Ovary (tissue), 7 donors: ENCODE measurements at regions not wholly inside any gene's neighbourhood (a gene's known extent, or its start where the extent isn't known, plus 50 kb on each side); places are given as distances from the start of the nearest gene placed in this dataset.

Source experiments
- DNase-seq, 5 donors: peaks; one replicate each; pipeline ENCODE4 v3.0.0-alpha.2; 2019 to 2020
- H3K27ac ChIP-seq, 2 donors: fragments of 200-600 bp; one replicate each; pipeline versions ENCODE4 v1.5.1 to v1.8.0; 2019 to 2022
- H3K27me3 ChIP-seq: fragments of 200-600 bp; one replicate; pipeline ENCODE4 v1.8.0; 2022
- H3K36me3 ChIP-seq: fragments of 200-600 bp; sonication (generic); one replicate; pipeline ENCODE4 v1.5.1; 2019
- H3K4me1 ChIP-seq: one replicate; pipeline ENCODE4 v1.8.1; 2013; ENCODE audit warnings: mild to moderate bottlenecking, moderate library complexity; ENCODE audit not compliant: insufficient read depth
- H3K4me3 ChIP-seq: fragments of 200-600 bp; sonication (generic); one replicate; pipeline ENCODE4 v1.5.1; 2017
- H3K9me3 ChIP-seq, 2 donors: fragments of 200-600 bp in 1 of 2; sonication (generic) in 1 of 2; one replicate each; pipeline versions ENCODE4 v1.5.1 to v1.8.1; 2013 to 2019; ENCODE audit warnings: mild to moderate bottlenecking in 1 of 2, moderate library complexity in 1 of 2
- CTCF ChIP-seq, 3 donors: fragments of 450-650 bp in 2 of 3; fragments of 200-600 bp in 1 of 3; IDR thresholded peaks; one replicate each; pipeline versions ENCODE4 v1.5.1 to v1.8.0; 2016 to 2022; ENCODE audit warnings: antibody characterized with exemption in 3 of 3, mild to moderate bottlenecking in 1 of 3
- EP300 ChIP-seq: sonication (generic); formaldehyde crosslinking; IDR thresholded peaks from one replicate; pipeline ENCODE4 v1.6.1; 2017; ENCODE audit warnings: antibody characterized with exemption
- POLR2A ChIP-seq: fragments of 450-650 bp; IDR thresholded peaks from one replicate; pipeline ENCODE4 v1.6.1; 2017; ENCODE audit warnings: antibody characterized with exemption, mild to moderate bottlenecking, moderate library complexity
- WGBS, 3 donors: extraction: QIAGEN DNeasy Blood & Tissue Kit in 1 of 3; methylation state at CpG; one replicate each; pipeline versions ENCODE4 v1.1.5 to v1.1.7; 2013 to 2017; 5-methylcytosine and 5-hydroxymethylcytosine counted together
- intact Hi-C, 4 donors: fragments of 100-400 bp; cut with DNase I; formaldehyde crosslinking; loops; one replicate each; pipeline versions ENCODE4 v1.11.0 to v1.15.1; 2022 to 2023
- donor health status: DM: no; HTN: no; CAD: no; lungs with moderate emphysema.
- donor health status: DM: no; HTN: no; CAD: no.
- donor health status: Bipolar disorder and iron deficiency.
- donor health status: DM: no; HTN: no; CAD: no.
- donor health status: DM: yes; HTN: yes; CAD: no.

GRCh38 chr5:6849316-6850105 is 136.3 kb downstream of the TENT4A start:
- H3K4me1 ChIP-seq = no peaks in the 10 kb centered on the region
- WGBS, 3 donors = 31 to 50% (median 44%) methylated on average over 8 of the region's 8 CpGs
- no peaks in the 10 kb centered on the region for H3K36me3 ChIP-seq
- intact Hi-C loops = no loop called here
- H3K27ac ChIP-seq = no peak overlapping the region
- no peak for TF ChIP-seq CTCF (IDR thresholded peaks at IDR 0.05)
- H3K4me3 ChIP-seq = no peak overlapping the region
- H3K27me3 ChIP-seq = no peaks in the 10 kb centered on the region
- H3K9me3 ChIP-seq = no peaks in the 10 kb centered on the region
- no peak for DNase-seq

- Histone ChIP-seq H3K9me3 (no peaks in the 10 kb centered on the region), H3K36me3 (no peaks in the 10 kb centered on the region), H3K27me3 (no peaks in the 10 kb centered on the region), H3K4me1 (no peaks in the 10 kb centered on the region), H3K27ac (no peak overlapping the region), H3K4me3 (no peak overlapping the region)
- no peak for TF ChIP-seq EP300
- no peak for TF ChIP-seq CTCF (IDR thresholded peaks at IDR 0.05)
- no peak for TF ChIP-seq POLR2A
- intact Hi-C loops = no loop called here
- no peak for DNase-seq
- WGBS, 3 donors = 70 to 74% (median 73%) methylated on average over 6 of the region's 6 CpGs
These were observed 136.8 kb downstream of the TENT4A start for GRCh38 chr5:6850106-6850432.

GRCh38 chr5:6856653-6857052 is 143.4 kb downstream of the TENT4A start:
- Histone ChIP-seq H3K36me3 (no peaks in the 10 kb centered on the region), H3K4me1 (no peaks in the 10 kb centered on the region), H3K27ac (no peak overlapping the region), H3K9me3 (no peaks in the 10 kb centered on the region), H3K27me3 (no peaks in the 10 kb centered on the region), H3K4me3 (no peak overlapping the region)
- 46 to 54% (median 54%) methylated on average over 5 of the region's 5 CpGs for WGBS, 3 donors
- TF ChIP-seq EP300 (no peak), CTCF (IDR thresholded peaks at IDR 0.05) (no peak), POLR2A (no peak)
- intact Hi-C loops = no loop called here
- no peak for DNase-seq

GRCh38 chr5:6858419-6858818 is 145.2 kb downstream of the TENT4A start:
- intact Hi-C loops = no loop called here
- H3K27me3 ChIP-seq = no peaks in the 10 kb centered on the region
- H3K4me3 ChIP-seq = no peak overlapping the region
- TF ChIP-seq POLR2A = no peak
- no peak for TF ChIP-seq EP300
- TF ChIP-seq CTCF (IDR thresholded peaks at IDR 0.05) = no peak
- H3K36me3 ChIP-seq = no peaks in the 10 kb centered on the region
- no peak overlapping the region for H3K27ac ChIP-seq
- no peaks in the 10 kb centered on the region for H3K9me3 ChIP-seq
- no peak for DNase-seq
- 64 to 75% (median 68%) methylated on average over 7 of the region's 7 CpGs for WGBS, 3 donors
- no peaks in the 10 kb centered on the region for H3K4me1 ChIP-seq
